Medulla oblongata (tissue), 1 donor: ENCODE measurements at regions not wholly inside any gene's neighbourhood (a gene's known extent, or its start where the extent isn't known, plus 50 kb on each side); places are given as distances from the start of the nearest gene placed in this dataset.

Experiments used
- DNase-seq: peaks from one replicate; pipeline ENCODE4 v3.0.0-alpha.2; 2015; ENCODE audit errors: extremely low spot score

GRCh38 chr13:22176968-22177520, 506.2 kb downstream of the FGF9 start:
- DNase-seq = no peak

- no peak for DNase-seq
Measured at GRCh38 chr13:22178878-22179277, 508.0 kb downstream of the FGF9 start.

DNA sequence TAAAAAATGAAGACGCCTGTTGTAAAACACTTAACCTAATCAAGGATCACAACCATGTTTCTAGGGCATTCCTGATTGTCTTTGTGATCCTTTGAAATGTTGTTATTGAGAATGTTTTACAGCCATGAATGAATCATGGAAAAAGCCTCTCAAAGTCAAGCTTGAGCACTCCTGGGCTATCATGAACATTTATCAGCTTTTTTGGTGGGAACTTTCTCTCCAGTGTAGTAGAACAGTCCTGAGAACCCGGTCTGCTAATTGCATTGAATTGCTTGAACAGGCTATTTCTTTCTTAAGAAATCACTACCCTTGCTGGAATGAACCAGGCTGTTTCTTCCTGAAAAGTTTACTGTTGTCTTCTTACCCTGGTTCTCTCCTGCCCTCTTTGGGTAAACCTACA, 516.5 kb downstream of the FGF9 start:
- DNase-seq = no peak

GRCh38 chr13:22189176-22190048, 518.5 kb downstream of the FGF9 start:
- no peak for DNase-seq

DNA sequence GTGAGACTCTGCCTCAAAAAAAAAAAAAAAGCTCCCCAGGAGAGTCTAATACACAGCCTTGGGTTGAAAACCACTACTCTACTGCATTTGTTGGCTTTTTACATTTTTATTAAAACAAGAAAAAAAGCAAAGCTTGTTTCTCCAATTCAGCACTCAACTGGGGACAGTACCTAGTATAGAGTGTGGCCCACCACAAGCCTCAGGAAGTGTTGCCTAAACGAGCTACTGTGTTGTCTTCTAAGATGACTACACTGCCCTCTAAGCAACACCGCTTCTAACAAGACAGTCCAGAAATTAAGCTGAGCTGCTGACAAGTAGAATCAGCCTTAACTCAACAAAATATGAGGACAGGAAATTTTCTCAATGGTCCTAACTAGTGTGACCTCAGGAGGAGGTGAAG, 522.2 kb downstream of the FGF9 start:
- DNase-seq = no peak

GRCh38 chr13:22194106-22194805, 523.4 kb downstream of the FGF9 start:
- no peak for DNase-seq

DNA sequence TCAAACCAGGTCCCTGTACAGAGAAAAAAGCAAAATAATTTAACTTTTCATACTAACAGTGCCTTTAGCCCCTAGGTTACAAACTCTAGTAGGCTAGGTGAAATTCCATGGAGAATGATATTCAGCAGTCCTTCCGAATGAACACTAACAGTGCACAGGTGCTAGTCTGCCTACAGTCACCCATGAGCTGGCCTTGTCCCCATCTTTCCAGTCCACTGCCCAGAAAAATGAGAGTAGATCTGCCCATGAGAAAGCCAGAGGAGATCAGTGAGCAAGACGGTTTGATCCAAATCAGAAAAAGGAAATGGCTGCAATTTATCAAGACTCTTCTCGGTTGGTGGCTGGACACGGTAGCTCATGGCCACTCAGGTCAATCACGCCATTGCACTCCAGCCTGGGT, 524.9 kb downstream of the FGF9 start:
- DNase-seq = no peak

DNA sequence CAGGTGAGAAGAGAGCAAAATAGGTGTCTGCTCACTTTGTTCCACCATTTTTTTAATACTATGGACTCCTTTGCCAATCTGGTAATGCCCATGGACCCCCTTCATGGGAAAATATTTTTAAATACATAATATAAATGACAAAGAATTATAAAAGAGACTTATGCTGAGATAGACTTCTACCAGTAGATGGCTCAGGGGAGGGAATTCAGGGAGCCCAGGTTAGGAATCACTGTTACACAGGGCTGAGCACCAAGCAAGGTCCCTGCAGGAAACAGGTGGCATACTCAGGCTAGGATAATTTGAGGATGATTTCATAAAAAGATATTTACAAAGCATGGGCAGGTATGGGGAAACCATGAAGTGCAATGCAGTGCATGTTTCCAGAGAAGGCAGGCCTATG, 525.9 kb downstream of the FGF9 start:
- DNase-seq = no peak

DNA sequence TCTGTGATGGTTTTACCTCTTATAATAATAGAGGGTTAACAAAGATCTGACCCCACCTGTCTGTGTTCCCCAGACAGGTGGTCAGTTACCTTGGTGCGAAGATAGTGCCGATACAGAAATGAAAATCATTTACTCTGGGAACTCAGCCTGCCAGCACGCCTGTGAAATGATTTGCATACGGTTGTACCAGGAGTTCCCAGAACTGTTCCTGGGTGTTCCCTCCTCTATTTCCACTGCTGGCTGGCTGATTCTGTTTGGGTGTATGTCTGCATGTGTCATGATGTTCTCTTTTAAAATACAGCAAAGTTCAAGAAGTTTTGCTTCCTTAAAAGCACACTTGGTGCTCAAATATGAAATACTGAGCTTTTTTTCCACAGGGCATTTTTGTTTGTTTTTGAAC, 527.1 kb downstream of the FGF9 start:
- DNase-seq = no peak

DNA sequence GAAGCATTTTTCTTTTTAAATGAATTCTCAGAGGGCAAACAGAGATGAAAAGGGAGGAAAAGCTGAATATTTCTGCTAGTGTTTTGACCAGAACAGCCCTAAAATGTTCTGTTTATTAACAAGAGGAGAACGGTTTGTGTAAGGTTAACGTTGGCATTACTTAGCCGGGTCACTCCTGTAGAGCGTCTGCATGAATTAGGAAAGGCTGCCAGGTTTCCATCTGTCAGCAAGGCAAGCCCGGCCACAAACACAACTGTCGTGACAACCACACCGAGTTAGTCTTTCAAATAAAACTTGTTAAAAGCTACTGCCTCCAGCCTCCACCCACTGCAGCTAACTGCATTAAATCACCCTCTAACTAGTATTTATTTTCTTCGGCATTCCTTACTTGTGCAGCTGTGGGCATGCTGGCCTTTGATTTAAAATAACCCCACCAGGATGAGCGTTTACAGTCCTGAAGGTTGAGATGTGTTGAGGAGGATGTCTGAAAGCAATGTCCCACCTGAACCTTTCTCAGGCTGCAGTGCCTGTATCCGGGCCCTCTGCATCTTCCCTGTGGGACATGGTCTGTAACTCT, 527.9 kb downstream of the FGF9 start:
- no peak for DNase-seq

- no peak for DNase-seq
Measured at GRCh38 chr13:22200440-22200839, 529.6 kb downstream of the FGF9 start.

DNA sequence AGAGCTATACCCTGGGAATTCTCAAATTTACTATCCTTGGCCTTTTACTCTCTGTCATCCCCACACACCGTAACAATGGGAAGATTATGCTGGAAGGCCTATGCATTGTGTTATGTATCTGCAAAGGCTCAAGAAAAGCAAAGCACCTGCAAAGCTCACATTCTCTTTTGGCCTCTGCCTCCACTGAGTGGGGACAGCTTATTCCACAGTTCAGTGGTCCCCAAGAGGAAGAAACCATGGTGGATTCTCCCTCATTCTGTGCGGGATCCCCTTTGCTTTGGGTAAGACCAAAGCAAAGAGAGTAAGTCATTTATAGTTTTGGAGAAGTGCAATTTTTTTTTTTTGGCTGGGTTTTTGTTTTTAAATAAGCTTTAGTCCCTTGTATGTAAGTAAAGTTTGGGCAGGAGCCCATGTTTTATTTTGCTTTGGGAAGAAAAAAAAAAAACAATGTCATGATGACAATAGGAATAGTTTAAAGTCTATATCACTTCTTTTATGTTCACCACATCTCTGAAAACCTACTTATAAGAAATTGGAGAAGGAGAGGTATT, 530.6 kb downstream of the FGF9 start:
- no peak for DNase-seq

GRCh38 chr13:22210134-22210930, 539.5 kb downstream of the FGF9 start:
- DNase-seq = no peak

DNA sequence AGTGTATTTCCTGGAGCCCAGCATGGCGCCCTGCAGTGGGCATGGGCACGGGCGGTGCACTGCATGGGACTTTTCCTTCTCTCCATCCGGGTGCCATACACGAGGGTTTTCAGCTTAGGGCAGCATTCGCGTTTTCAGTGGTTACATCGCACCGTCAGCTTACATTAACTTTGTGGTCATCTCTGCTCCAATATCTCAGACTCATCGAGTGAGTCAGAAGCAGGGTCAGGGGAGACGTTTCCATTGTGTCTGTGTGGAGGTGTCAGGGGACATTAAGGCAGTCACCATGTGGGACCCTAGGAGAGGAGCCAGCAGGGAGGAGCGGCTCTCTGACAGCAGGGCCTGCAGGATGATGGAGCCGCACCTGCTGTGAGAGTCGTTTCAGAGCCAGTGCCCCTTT, 541.0 kb downstream of the FGF9 start:
- DNase-seq = no peak

DNA sequence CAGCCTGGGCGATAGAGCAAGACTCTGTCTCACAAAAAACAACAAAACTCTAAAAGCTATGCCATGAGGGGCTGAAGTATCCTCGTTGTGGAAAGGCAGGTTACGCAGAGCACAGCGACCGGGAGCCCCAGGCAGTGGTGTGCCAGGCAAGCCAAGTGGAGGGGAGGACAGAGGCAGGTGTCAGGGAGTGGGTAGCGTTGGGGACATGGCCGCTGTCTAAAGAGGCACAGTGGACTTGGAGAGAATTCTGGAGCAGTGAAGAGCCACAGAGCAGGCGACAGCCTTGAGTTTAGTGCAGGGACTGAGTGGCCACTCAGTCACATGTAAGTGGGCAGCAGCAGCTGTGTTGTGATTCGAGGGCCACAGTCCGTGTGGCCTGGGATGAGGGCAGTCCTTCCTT, 541.7 kb downstream of the FGF9 start:
- no peak for DNase-seq

DNA sequence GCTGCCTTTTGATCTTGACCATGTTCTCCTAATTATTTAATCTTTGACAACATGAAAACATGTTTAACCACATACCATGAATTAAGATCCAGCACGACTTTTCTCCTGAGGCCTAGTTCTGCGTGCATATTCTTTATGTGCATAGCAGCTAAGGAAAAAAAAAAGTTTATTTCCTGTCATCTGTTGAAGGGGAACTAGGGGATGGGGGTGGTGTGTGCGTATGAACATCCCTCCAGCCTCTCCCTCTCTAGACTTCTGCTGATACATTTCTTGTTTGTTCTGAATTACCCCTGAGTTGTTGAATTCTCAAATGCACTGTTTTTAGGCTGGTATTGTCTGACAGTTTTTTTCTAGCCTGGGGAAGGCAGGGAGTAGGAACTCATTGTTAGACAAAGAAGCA, 543.3 kb downstream of the FGF9 start:
- DNase-seq = no peak

DNA sequence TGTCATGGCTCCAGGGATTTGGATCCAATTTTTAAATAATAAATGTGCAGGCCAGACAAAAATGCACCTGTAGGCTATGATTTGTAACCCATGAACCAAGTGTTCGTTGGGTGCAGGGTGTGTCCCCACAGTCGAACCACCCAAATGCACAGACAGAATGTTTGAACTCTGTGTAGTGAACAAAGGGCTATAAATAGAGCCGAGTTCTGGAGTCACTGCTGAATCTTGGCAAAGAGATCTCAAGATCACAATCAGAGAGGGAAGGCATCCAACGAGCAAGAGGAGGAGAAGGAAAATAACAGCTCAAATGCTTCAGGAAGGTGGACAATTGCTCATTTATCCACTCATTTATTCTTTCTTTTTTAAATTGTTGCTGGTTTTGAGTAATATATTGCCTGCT, 547.9 kb downstream of the FGF9 start:
- DNase-seq = no peak

DNA sequence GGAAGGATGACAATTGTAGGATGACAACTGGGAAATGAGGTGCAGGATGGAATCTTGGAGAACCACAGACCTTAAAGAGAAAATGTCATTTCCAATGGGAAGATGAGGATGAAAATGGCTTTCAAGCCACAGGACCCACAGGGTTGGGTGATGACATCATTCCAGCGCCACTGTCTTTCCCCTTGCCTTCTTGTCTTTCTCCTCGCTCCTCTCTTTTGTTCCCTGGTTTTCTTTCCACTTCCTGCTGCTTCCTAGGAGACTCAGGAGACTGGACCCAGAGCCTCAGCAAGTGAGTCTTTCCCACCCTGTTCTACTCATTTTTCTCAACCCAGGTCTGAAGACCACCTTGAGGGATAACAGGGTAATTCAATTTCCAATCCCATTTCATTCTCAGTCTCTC, 548.8 kb downstream of the FGF9 start:
- no peak for DNase-seq

DNA sequence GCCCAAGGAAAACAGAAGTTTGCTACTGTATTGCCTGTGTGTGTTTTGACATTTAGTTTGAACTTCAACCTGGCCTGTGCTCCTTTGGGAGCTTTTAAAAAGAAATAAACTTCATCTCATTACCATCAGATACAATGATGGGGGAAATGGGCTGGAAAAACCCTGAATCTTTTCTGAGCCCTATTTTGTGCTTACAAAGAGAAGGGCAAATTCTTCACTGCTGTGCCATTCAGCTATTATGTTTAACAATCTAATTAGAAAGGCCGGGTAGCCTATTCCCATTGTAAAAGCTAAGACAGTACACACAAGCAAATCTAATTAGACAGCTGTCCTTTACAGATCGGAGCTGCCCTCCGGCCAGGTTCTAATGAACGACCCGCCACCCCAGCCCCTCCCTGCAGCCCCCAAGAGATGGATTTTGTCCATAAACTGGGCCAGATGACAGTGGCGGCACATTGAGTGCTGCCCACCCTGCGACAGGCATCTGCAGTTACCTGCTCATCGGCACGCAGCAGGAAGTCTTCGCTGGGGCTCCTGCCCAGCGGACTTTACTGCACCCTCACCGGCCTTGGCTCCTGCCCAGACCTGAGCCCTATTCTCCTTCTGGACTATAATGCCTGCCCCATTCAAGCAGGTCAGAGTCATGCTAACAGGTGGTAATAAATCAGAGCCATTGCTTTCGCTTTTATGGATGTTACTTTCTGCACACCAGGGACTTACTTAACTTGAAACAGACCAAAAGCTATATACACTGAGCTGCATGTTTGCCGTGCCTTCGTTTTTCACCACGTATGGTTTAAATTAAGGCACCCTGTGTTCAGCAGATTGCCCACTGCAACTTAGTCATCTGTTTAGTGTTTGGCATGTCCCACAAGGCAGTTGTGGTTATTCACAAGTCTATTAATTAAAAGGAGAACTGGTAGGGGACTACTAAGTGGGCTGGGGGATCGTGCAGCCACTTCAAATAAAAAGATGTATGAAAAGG, 549.6 kb downstream of the FGF9 start:
- no peak for DNase-seq

DNA sequence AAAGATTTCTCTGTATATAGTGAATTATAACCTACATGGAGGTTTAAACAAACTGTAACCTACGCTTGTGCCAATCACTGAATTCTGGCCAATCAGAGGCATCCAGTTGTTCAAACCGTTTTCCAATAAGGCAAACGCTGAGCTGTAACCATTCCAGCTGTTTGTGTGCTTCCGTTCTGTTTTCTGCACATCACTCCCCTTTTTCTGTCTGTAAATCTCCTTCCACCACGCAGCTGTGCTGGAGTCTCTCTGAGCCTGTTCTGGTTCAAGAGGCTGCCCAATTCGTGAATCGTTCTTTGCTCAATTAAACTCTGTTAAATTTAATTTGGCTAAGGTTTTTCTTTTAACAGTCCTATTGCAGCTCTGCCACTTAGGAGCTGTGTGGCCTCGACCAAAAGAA, 552.5 kb downstream of the FGF9 start:
- DNase-seq = no peak
